Endothelial cell of umbilical vein (primary cell): ENCODE measurements at regions not wholly inside any gene's neighbourhood (a gene's known extent, or its start where the extent isn't known, plus 50 kb on each side); places are given as distances from the start of the nearest gene placed in this dataset.

Experiments used
- BruUV-seq: library from RNA; stranded (reverse); fragments of 400-500 nt; replicated peaks from 2 replicates; lab custom pipeline; 2021; lab: Mats Ljungman, UMichigan
- CTCF ChIA-PET: fragments of 300-600, 350-600 bp; sonication (Branson Sonifier 250); formaldehyde crosslinking; loops from one replicate; lab custom pipeline; 2021; ENCODE audit warnings: antibody characterized with exemption, inconsistent platforms; lab: Charles Lee
- POLR2A ChIA-PET: fragments of 300-600, 350-600 bp; sonication (Branson Sonifier 250); formaldehyde crosslinking; loops from one replicate; lab custom pipeline; 2021; ENCODE audit warnings: antibody characterized with exemption, inconsistent platforms; lab: Charles Lee
- DNase-seq: peaks from one replicate; pipeline ENCODE4 v3.0.0-alpha.2; 2011; ENCODE audit warnings: low read depth, low spot score
- FAIRE-seq: peaks from 2 replicates; lab custom pipeline; 2011; peaks lifted over from hg19 to GRCh38; lab: Jason Lieb, UNC
- H2AFZ ChIP-seq: 2 replicates; pipeline ENCODE4 v1.6.0; 2012; ENCODE audit warnings: low read depth, low read length, control low read depth, inconsistent platforms
- H3K27ac ChIP-seq: 2 replicates; pipeline ENCODE4 v1.5.1; 2011; ENCODE audit warnings: low read depth, mild to moderate bottlenecking, control low read depth, low read length, moderate library complexity; ENCODE audit not compliant: insufficient read depth
- H3K27me3 ChIP-seq, 2 experiments: 2 replicates each; pipeline versions ENCODE4 v1.6.0 to v1.6.1; 2011; ENCODE audit warnings: low read length in 2 of 2, mixed read lengths in 1 of 2; ENCODE audit not compliant: control insufficient read depth in 2 of 2, insufficient read depth in 2 of 2
- H3K36me3 ChIP-seq, 2 experiments: 2 replicates in 1 of 2; 3 replicates in 1 of 2; pipeline ENCODE4 v1.5.1; 2011; ENCODE audit warnings: low read length in 2 of 2, mild to moderate bottlenecking in 1 of 2, moderate library complexity in 1 of 2; ENCODE audit not compliant: control insufficient read depth in 2 of 2, insufficient read depth in 2 of 2; ENCODE audit errors: extremely low read depth in 1 of 2
- H3K4me1 ChIP-seq: 3 replicates; pipeline ENCODE4 v1.5.1; 2011; ENCODE audit warnings: mild to moderate bottlenecking, low read length; ENCODE audit not compliant: control insufficient read depth, insufficient read depth; ENCODE audit errors: extremely low read depth
- H3K4me2 ChIP-seq: 2 replicates; pipeline ENCODE4 v1.6.1; 2011; ENCODE audit warnings: low read length, control low read depth, mixed read lengths; ENCODE audit not compliant: insufficient read depth
- H3K4me3 ChIP-seq, 3 experiments: fragments of 200-600 bp in 1 of 3; sonication (generic), shearing (Covaris generic) in 1 of 3; replicated peaks in 1 of 3; 2 replicates each; pipeline ENCODE4 v1.5.1; 2011 to 2016; ENCODE audit warnings: control low read depth in 3 of 3, low read length in 3 of 3, mild to moderate bottlenecking in 2 of 3, inconsistent platforms in 1 of 3, low read depth in 1 of 3, moderate library complexity in 1 of 3; ENCODE audit not compliant: insufficient read depth in 1 of 3
- H3K79me2 ChIP-seq: 2 replicates; pipeline ENCODE4 v1.6.0; 2012; ENCODE audit warnings: low read length, inconsistent platforms; ENCODE audit not compliant: control insufficient read depth, insufficient read depth
- H3K9ac ChIP-seq: replicated peaks from 2 replicates; pipeline ENCODE3; 2011; ENCODE audit warnings: low read length, control low read depth; ENCODE audit not compliant: insufficient read depth; ENCODE audit errors: extremely low read depth
- H3K9me1 ChIP-seq: replicated peaks from 3 replicates; pipeline ENCODE4 v1.6.0; 2011; ENCODE audit warnings: mild to moderate bottlenecking, low read length; ENCODE audit not compliant: control insufficient read depth, insufficient read depth; ENCODE audit errors: extremely low read depth
- H3K9me3 ChIP-seq: replicated peaks from 2 replicates; pipeline ENCODE4 v1.5.1; 2012; ENCODE audit warnings: low read length, inconsistent platforms; ENCODE audit not compliant: control insufficient read depth, insufficient read depth
- H4K20me1 ChIP-seq: replicated peaks from 2 replicates; pipeline ENCODE3; 2011; ENCODE audit warnings: mild to moderate bottlenecking, low read length; ENCODE audit not compliant: control insufficient read depth, insufficient read depth; ENCODE audit errors: extremely low read depth
- CTCF ChIP-seq, 2 donors: IDR thresholded peaks; 1 replicate in 1 of 2; 2 replicates in 1 of 2; pipeline ENCODE4 v1.5.1; 2011; ENCODE audit warnings: low read length in 2 of 2, mild to moderate bottlenecking in 2 of 2, moderate library complexity in 2 of 2, control low read depth in 1 of 2, inconsistent platforms in 1 of 2, low read depth in 1 of 2; ENCODE audit not compliant: insufficient read depth in 1 of 2; ENCODE audit errors: extremely low read depth in 1 of 2
- FOS ChIP-seq: IDR thresholded peaks from 2 replicates; pipeline ENCODE4 v1.6.1; 2011; ENCODE audit warnings: mild to moderate bottlenecking, low read length, moderate library complexity, borderline replicate concordance; ENCODE audit not compliant: insufficient read depth
- GATA2 ChIP-seq: IDR thresholded peaks from 2 replicates; pipeline ENCODE4 v1.7.0; 2011; ENCODE audit warnings: low read depth, mild to moderate bottlenecking, moderate library complexity, mixed read lengths, low read length; ENCODE audit not compliant: insufficient read length, insufficient read depth
- JUN ChIP-seq: IDR thresholded peaks from 2 replicates; pipeline ENCODE4 v1.6.1; 2011; ENCODE audit warnings: borderline replicate concordance, low read depth; ENCODE audit not compliant: insufficient read length, insufficient read depth
- MYC ChIP-seq: IDR thresholded peaks from one replicate; pipeline ENCODE4 v1.6.1; 2011; ENCODE audit warnings: mild to moderate bottlenecking, low read depth, low read length
- POLR2A ChIP-seq: IDR thresholded peaks from 2 replicates; pipeline ENCODE4 v1.6.1; 2012; ENCODE audit warnings: low read depth, mild to moderate bottlenecking, control low read depth, low read length
- POLR2AphosphoS5 ChIP-seq: IDR thresholded peaks from 2 replicates; pipeline ENCODE4 v1.6.1; 2012; ENCODE audit warnings: low read depth, mild to moderate bottlenecking, control low read depth, low read length, moderate library complexity; ENCODE audit not compliant: insufficient read depth
- dilution Hi-C: fragments of 300-500 bp; cut with MboI; formaldehyde crosslinking; loops from one replicate; pipeline ENCODE4 v1.15.0; 2019; ENCODE audit warnings: low sequenced_read_pairs; ENCODE audit not compliant: extremely low pct_ligation_motif_present
- intact Hi-C: fragments of 100-400 bp; cut with micrococcal nuclease; formaldehyde crosslinking; loops from one replicate; pipeline ENCODE4 v1.10.0; 2022

- intact Hi-C loops = no loop called here
- Histone ChIP-seq H3K9ac (no peak overlapping the region), H3K9me1 (no peaks in the 10 kb centered on the region), H3K4me2 (no peak overlapping the region), H3K79me2 (no peaks in the 10 kb centered on the region), H3K4me3 (no peak overlapping the region), H4K20me1 (no peaks in the 10 kb centered on the region), H3K27me3 (no peaks in the 10 kb centered on the region), H3K4me1 (no peaks in the 10 kb centered on the region), H2AFZ (no peak overlapping the region), H3K9me3 (no peaks in the 10 kb centered on the region), H3K27ac (no peak overlapping the region), H3K36me3 (no peaks in the 10 kb centered on the region)
- no TSS peak for BruUV-seq
- DNase-seq = no peak
- ChIA-PET CTCF (interaction anchor here (1.2 to 1.6 kb wide), 2 partner anchors 9 to 24 kb away, joined by 3 to 4 read pairs; no protein-coding TSS in a partner anchor), POLR2A (no interaction called here)
- no peak for FAIRE-seq
- dilution Hi-C loops = no loop called here
- TF ChIP-seq CTCF (IDR thresholded peaks at IDR 0.05; ENCODE audit: extremely low read depth in 1 of 2, insufficient read depth in 1 of 2, low read depth in 1 of 2, low read length in 2 of 2) (no peak), POLR2AphosphoS5 (no peak), GATA2 (no peak), JUN (no peak), FOS (no peak), POLR2A (no peak), MYC (no peak)
Observed at GRCh38 chr2:217409949-217410680, 550.3 kb upstream of the TNP1 start.
